Stimulated activated effector memory CD8-positive, alpha-beta T cell treated with anti-CD3 and anti-CD28 coated beads, Interleukin-12 subunit alpha, Interleukin-12 subunit beta, amount 100 ng/mL, for 72 hours (primary cell): ENCODE measurements at regions not wholly inside any gene's neighbourhood (a gene's known extent, or its start where the extent isn't known, plus 50 kb on each side); places are given as distances from the start of the nearest gene placed in this dataset.

Experiments used
- ATAC-seq: fragments of 150-1000 bp; cut with Tn5 transposase; 2 replicates; pipeline ENCODE4 v1.10.0; 2021
- DNase-seq, 2 donors: peaks; one replicate each; pipeline ENCODE4 v3.0.0; 2021 to 2022; ENCODE audit warnings: low spot score in 2 of 2
- H3K27ac Mint-ChIP-seq: one replicate; pipeline ENCODE4 v1.8.0; 2022; ENCODE audit warnings: mild to moderate bottlenecking, mixed read lengths
- H3K36me3 Mint-ChIP-seq: one replicate; pipeline ENCODE4 v1.8.0; 2022; ENCODE audit warnings: mild to moderate bottlenecking, mixed read lengths
- H3K4me1 Mint-ChIP-seq: one replicate; pipeline ENCODE4 v1.8.0; 2022; ENCODE audit warnings: mixed read lengths
- H3K4me3 Mint-ChIP-seq: one replicate; pipeline ENCODE4 v1.8.0; 2022; ENCODE audit warnings: mild to moderate bottlenecking, mixed read lengths
- H3K9me3 Mint-ChIP-seq: one replicate; pipeline ENCODE4 v1.8.0; 2022; ENCODE audit warnings: mixed read lengths

DNA sequence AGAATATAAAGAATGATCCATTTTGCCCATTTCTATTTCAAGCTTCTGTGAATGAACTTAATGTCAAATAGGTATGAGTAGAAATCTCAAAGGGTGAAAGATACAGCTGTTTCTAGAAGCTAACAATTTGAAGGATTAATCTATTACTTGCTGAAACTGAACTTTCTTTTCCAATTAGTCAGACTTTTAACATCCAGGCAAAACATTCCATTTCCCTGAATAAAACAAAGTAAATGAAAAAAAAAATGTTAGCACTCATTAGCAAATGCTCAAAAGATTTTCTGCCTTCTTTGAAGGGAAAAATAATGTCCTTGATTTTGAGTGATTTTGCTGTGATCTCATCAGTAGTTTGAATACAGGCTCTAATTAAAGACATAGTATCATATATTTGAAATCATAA is 447.6 kb upstream of the PRMT6 start:
- no peak overlapping the region for H3K4me3 Mint-ChIP-seq
- no peaks in the 10 kb centered on the region for H3K4me1 Mint-ChIP-seq
- no peak for ATAC-seq

DNA sequence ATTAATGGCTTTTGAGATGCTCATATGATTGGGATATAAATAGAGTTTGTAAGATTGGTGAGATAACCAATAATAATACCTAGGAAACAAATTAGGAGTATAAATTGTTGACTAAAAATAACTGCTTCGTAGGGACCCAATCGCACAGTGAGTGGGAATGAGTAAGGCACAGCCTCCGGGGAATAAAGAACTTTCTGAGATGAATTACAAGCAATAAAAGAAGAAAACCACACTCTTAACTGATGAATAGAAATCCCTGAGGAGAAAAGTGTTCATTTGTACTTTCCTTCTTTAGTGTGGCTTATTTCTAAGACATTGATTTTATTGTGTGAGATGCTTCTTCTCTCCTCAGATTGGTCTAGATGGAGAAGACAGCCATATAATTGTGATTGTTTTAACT is 443.4 kb upstream of the PRMT6 start:
- ATAC-seq (no peak), DNase-seq (no peak)
- no peak overlapping the region for H3K4me3 Mint-ChIP-seq
- H3K9me3 Mint-ChIP-seq = peaks cover 14% of the 10 kb centered on the region
- H3K36me3 Mint-ChIP-seq = no peaks in the 10 kb centered on the region
- no peaks in the 10 kb centered on the region for H3K4me1 Mint-ChIP-seq
- H3K27ac Mint-ChIP-seq = no peak overlapping the region

More for the DNA sequence above, 447.6 kb upstream of the PRMT6 start:
- Mint-ChIP-seq H3K36me3 (no peaks in the 10 kb centered on the region), H3K27ac (no peak overlapping the region), H3K9me3 (peaks cover 18% of the 10 kb centered on the region)
- no peak for DNase-seq

DNA sequence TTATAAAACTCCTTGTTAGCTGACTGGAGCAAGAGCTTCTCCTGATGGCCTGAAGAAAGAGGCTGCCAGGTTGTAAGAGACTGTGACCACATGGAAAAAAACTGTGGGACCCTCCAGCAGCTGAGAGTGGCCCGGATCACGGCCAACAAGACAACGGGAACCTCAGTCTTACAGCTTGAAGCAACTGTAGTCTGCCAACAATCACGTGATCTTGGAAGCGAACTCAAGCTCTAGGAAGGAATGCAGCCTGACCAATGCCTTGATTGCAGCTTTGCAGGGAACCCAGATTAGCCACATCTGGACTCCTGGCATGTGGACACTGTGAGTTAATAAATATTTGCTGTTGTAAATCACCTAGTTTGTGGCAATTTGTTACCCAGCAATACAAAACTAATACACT is 442.6 kb upstream of the PRMT6 start:
- Mint-ChIP-seq H3K27ac (no peak overlapping the region), H3K4me1 (no peaks in the 10 kb centered on the region), H3K4me3 (no peak overlapping the region), H3K9me3 (peaks cover 13% of the 10 kb centered on the region), H3K36me3 (no peaks in the 10 kb centered on the region)
- DNase-seq (no peak), ATAC-seq (no peak)

DNA sequence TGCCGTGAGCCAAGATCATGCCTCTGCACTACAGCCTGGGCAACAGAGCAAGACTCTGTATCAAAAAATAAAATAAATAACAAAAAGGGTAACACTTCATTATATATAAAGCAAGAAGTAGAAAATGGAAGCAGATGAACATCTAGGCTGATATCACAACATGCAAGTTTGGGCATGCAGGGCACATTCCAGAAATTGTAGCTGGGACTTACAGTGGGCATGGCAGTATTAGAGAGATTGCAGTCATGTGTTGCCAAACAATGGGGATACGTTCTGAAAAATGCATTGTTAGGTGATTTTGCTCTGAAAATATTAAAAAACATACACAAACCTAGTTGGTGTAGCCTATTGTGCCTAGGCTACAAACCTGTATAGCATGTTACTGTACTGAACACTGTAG is 441.0 kb upstream of the PRMT6 start:
- Mint-ChIP-seq H3K36me3 (no peaks in the 10 kb centered on the region), H3K9me3 (peaks cover 10% of the 10 kb centered on the region), H3K4me1 (no peaks in the 10 kb centered on the region), H3K4me3 (no peak overlapping the region), H3K27ac (no peak overlapping the region)
- no peak for DNase-seq
- no peak for ATAC-seq

DNA sequence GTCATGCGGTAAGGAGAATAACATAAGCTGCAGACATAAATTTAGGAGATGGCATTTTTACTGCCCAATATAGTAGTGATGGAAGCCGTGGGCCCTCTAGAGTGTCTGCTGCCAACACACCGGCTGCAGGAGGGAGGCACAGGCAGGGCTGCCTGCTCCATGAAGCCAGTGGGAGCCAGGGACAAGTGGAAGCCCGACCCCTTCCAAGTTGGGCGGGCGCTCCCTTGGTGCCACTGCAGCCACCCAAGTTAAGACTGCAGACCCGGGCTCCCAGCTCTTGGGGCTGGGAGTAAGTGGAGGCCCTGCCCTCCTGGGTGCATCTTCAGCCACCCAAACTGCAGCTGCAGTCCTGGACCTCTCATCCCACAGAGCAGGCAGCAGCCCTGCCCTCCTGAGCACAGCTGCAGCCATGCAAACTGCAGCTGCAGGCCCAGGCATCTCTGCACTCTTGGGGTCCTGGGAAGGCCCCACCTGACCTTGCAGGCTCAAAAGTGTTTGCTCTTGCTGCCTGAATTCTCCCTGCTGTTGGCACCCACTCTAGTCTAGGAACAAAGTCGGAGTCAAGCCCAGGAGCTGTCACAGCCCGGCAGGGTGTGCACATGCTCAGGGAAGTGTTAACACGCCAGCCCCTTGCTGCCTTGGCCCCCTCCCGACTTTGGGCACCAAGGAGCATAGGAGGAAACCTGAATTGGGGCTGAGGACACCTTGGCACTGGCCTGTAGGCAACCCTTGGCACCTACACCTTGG is 437.2 kb upstream of the PRMT6 start:
- H3K4me1 Mint-ChIP-seq = no peaks in the 10 kb centered on the region
- H3K9me3 Mint-ChIP-seq = peaks cover 15% of the 10 kb centered on the region
- H3K27ac Mint-ChIP-seq = no peak overlapping the region
- H3K4me3 Mint-ChIP-seq = no peak overlapping the region
- H3K36me3 Mint-ChIP-seq = no peaks in the 10 kb centered on the region
- DNase-seq (no peak), ATAC-seq (peak; percentile 13)

DNA sequence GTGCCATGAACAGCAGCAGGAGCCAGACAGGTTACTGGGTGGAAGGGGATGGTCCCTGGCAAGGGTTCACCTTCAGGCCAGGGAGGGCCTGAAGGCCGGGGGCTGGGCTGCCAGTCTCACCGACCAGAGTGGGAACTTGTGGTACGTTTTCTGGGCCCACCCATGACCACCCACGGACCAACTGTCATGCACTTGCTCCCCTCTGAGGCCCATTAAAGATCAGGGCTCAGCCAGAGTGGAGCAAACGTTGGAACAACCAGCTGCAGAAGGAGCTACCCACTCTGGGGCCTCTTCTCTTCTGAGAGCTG is 436.7 kb upstream of the PRMT6 start:
- ATAC-seq (peak; percentile 19), DNase-seq (no peak)
- no peaks in the 10 kb centered on the region for H3K36me3 Mint-ChIP-seq
- peaks cover 15% of the 10 kb centered on the region for H3K9me3 Mint-ChIP-seq
- H3K4me1 Mint-ChIP-seq = no peaks in the 10 kb centered on the region
- H3K4me3 Mint-ChIP-seq = no peak overlapping the region
- no peak overlapping the region for H3K27ac Mint-ChIP-seq

DNA sequence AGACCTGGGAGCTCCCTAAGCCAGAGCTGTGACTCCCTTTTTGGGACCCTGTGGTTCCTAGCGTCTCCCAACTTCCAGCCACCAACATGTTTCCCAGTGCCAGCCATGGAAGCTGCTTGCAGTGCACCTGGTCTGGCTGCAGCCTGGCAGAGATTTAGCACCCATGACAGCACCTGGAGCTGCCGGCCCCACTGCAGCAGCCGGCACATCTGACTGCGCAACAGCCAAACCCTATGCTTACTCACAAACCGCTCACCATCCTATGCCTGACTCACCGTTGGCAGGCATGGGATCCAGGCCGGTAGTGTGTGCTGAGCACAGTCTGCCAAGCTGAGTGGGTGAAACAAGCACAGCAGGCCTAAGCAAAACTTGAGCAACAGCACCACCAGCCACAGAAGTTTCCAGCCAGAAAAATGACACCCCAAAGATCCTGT is 435.9 kb upstream of the PRMT6 start:
- ATAC-seq (no peak), DNase-seq (no peak)
- H3K4me1 Mint-ChIP-seq = no peaks in the 10 kb centered on the region
- H3K27ac Mint-ChIP-seq = no peak overlapping the region
- H3K4me3 Mint-ChIP-seq = no peak overlapping the region
- H3K9me3 Mint-ChIP-seq = peaks cover 16% of the 10 kb centered on the region
- no peaks in the 10 kb centered on the region for H3K36me3 Mint-ChIP-seq

DNA sequence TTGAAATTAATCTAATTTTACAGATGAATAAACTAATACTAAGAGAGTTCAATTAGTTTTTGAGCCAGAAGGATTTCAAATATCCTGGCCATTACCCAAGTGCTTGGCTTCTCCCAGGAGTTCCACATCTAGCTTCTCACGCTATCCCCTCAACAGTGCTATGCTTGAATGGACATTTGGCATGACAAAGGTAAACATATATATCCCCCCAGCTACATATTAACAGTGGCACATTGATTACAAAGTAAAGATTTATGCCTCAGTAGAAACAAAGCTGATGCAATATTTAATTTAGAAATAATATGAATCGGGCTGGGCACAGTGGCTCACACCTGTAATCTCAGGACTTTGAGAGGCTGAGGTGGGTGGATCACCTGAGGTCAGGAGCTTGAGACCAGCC is 434.6 kb upstream of the PRMT6 start:
- Mint-ChIP-seq H3K9me3 (peaks cover 19% of the 10 kb centered on the region), H3K4me1 (no peaks in the 10 kb centered on the region), H3K4me3 (no peak overlapping the region), H3K36me3 (no peaks in the 10 kb centered on the region), H3K27ac (no peak overlapping the region)
- ATAC-seq (no peak), DNase-seq (no peak)

DNA sequence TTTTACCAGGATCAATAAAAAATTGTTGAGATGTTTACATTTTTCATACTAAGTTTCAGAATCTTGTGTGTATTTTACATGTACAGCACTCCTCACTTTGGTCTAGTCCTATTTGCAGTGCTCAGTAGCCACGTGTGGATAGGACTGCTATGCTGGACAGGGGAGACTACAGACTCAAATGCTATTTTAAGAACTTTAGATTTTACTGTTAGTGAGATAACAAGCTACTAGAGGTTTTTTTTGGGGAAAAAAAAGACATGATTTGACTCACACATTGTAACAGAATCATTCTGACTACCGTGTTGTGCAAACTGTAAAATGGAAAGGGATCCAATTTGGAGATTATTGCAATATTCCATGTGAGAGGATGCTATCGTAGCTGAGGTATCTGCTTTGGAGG is 418.9 kb upstream of the PRMT6 start:
- Mint-ChIP-seq H3K4me3 (no peak overlapping the region), H3K9me3 (peaks cover 29% of the 10 kb centered on the region), H3K4me1 (no peaks in the 10 kb centered on the region), H3K27ac (no peak overlapping the region), H3K36me3 (no peaks in the 10 kb centered on the region)
- no peak for DNase-seq
- ATAC-seq = no peak

DNA sequence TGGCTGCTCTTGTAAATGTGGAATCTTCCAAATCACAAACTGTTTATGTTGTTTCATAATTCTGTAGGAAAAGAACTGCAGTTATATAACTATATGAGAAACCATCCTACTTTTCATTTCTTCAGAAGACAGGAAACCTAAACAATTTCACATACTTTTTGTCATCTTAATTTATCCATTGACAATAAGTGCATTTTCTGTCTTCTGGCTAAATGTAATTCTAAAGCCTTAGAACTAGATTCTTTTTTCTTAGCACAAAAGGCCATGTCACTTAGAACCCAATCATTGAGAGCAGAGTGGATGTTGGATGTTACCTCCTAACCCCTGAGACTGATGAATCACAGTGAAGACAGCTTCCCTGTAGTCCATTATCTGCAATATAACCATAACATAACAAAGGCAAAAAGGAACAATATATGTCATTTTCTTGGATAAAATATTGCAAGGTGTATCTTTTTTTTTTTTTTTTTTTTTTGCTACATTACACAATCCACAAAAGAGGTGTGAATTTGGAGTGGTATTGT is 410.2 kb upstream of the PRMT6 start:
- ATAC-seq (no peak), DNase-seq (no peak)
- Mint-ChIP-seq H3K27ac (no peak overlapping the region), H3K4me3 (no peak overlapping the region), H3K4me1 (no peaks in the 10 kb centered on the region), H3K36me3 (no peaks in the 10 kb centered on the region), H3K9me3 (peaks cover 10% of the 10 kb centered on the region)

DNA sequence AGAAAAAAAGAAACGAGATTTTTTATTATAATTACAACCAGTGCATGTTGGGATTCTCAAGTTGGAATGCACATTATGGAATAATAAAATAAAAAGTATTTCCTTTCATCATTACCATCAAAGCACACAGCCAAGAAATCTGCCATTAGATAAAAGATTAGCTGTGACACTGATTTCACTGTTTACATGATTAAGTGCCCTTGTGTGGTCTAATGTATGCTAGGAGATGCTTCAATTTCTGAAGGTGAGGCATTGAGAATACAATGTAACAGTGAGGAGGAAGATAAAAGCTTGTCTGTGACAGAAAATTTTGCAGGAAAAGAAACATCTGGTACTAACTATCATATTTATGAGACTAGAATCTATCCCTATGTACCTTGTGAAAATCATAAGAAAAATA is 409.7 kb upstream of the PRMT6 start:
- Mint-ChIP-seq H3K4me3 (no peak overlapping the region), H3K9me3 (peaks cover 10% of the 10 kb centered on the region), H3K27ac (no peak overlapping the region), H3K4me1 (no peaks in the 10 kb centered on the region), H3K36me3 (no peaks in the 10 kb centered on the region)
- DNase-seq (no peak), ATAC-seq (no peak)

DNA sequence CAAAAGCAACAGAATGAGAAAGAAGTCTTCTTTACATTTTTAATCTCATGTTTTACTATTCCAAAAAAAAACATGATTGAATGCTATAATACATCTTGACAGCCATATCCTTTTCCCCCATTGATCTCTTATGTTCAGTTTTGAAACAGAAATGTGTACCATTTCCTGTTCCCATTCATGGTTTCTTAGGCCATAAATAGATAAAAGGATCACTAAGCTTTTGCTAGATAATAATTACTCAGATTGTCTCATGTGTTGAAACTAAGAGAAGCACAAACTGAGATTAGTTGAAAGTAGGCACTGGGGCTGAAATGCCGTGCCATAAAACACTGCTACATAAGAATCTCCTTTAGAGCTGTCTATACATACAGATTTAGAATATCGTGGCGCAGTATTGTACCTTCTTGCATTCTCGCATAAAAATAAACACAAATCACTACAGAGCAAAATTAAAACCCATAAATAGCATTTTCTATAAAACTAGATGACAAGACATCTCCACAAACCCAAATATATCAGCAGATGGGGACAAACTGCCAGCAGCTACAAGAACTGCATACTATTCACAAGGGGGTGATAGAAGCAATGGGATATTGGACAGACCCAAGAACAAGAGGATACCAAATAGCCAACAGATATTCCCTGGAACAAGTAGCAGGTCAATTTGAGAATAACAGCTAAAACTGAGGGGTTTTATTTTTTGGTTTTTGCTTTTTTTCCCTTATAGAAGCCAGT is 405.3 kb upstream of the PRMT6 start:
- Mint-ChIP-seq H3K4me1 (no peaks in the 10 kb centered on the region), H3K27ac (no peak overlapping the region), H3K9me3 (peaks cover 12% of the 10 kb centered on the region), H3K36me3 (no peaks in the 10 kb centered on the region), H3K4me3 (no peak overlapping the region)
- DNase-seq (no peak), ATAC-seq (no peak)

DNA sequence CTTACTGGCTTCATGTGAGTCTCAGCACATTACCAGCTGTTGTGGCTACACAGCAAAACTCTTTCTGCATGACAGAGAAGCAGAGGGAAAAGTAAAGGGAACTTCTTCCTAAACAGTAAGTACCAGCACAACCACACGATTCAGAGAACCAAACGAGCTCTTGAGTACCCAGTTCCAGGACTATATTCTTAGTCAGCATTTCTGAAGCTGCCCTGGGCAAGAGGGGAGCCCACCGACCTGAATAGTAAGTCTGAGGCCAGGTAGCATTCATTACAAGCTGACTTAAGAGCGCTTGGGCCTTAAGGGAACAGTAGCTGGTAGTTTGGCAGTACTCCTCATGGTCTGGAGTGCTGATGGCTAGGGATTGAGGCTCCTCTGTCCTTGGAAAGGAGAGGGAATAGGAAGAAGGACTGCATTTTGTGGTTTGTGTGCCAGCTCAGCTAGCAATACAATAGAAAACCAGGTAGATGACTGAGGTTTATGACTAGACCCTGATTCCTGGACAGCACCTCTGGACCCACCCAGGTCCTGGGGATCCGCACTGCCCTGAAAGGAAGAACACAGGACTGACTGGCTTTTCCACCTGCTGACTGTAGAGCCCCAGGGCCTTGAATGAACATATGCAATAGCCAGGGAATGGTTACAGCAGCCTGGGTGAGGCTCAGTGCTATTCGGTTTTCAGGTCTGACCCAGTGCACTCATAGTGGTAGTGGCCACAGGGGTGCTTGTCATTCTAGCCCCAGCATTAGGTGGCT is 396.8 kb upstream of the PRMT6 start:
- no peaks in the 10 kb centered on the region for H3K36me3 Mint-ChIP-seq
- no peak for ATAC-seq

DNA sequence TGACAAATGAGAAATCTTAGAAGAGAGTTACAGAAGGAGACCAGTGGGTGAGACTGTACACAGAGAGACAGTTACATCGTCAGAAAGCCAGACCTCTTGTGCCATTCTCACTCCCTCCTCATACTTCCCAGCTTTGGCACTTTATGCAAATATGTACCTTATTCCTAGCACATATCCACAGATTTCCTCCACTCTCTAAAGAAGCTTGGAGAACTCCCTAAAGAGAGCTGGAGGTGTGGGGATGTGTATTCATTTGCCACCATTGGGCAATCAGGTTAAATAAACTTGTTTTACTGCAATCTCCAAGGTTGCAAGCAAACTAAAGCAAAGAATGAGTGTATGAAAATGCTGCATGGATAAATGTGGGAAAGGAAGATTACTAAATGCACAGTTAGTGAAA is 380.9 kb upstream of the PRMT6 start:
- no peaks in the 10 kb centered on the region for H3K4me1 Mint-ChIP-seq
- H3K4me3 Mint-ChIP-seq = no peak overlapping the region
- no peaks in the 10 kb centered on the region for H3K36me3 Mint-ChIP-seq
- H3K9me3 Mint-ChIP-seq = peaks cover 19% of the 10 kb centered on the region
- H3K27ac Mint-ChIP-seq = no peak overlapping the region
- no peak for DNase-seq
- no peak for ATAC-seq

More for the DNA sequence above, 396.8 kb upstream of the PRMT6 start:
- Mint-ChIP-seq H3K9me3 (peaks cover 32% of the 10 kb centered on the region), H3K4me1 (no peaks in the 10 kb centered on the region), H3K4me3 (no peak overlapping the region), H3K27ac (no peak overlapping the region)
- DNase-seq = no peak

DNA sequence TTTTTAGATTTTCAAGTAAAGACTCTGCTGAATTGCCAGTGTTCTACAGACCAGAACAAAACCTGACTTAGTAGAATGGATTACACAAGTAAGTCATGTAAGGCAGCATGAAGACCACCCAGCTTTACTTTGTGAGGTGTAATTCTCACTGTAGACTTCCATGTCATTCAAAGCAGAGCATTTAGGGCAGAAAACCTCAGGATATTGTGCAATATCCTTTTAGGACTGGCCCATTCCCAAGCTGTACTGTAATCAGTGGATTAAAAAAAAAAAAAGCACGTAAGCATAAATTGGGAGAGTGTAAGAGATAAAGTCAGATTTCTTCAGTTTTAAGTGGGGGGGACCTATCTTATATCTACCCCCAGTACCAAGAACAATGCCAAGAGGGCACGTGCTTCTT is 380.5 kb upstream of the PRMT6 start:
- peaks cover 20% of the 10 kb centered on the region for H3K9me3 Mint-ChIP-seq
- H3K4me3 Mint-ChIP-seq = no peak overlapping the region
- DNase-seq (no peak), ATAC-seq (no peak)
- no peaks in the 10 kb centered on the region for H3K4me1 Mint-ChIP-seq
- H3K36me3 Mint-ChIP-seq = no peaks in the 10 kb centered on the region
- no peak overlapping the region for H3K27ac Mint-ChIP-seq

DNA sequence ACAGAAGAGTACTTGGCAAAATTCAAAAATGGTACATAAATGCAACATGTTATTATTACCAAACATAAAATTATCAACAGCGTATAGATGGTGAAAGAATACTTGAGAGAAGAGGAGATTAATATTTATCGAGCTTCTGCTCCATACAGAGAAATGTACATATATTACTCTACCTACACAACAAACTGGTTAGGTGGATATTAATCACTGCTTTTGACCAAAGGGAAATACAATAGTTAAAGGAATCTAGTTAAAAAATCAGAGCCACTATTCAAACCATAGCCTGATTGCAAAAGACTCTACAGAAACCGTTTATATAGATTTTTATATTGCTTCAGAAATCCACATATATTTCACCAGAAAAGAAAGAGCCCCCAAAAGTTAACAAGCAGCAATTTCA is 379.3 kb upstream of the PRMT6 start:
- DNase-seq = no peak
- Mint-ChIP-seq H3K9me3 (peaks cover 20% of the 10 kb centered on the region), H3K27ac (no peak overlapping the region), H3K36me3 (no peaks in the 10 kb centered on the region), H3K4me1 (no peaks in the 10 kb centered on the region), H3K4me3 (no peak overlapping the region)
- ATAC-seq = no peak
